Fibroblast of lung (primary cell): ENCODE measurements at regions not wholly inside any gene's neighbourhood (a gene's known extent, or its start where the extent isn't known, plus 50 kb on each side); places are given as distances from the start of the nearest gene placed in this dataset.

Experiments
- CTCF ChIP-seq, 2 donors: IDR thresholded peaks in 1 of 2; conservative IDR thresholded peaks in 1 of 2; 1 replicate in 1 of 2; 2 replicates in 1 of 2; pipeline ENCODE4 v1.5.1; 2011 to 2012; ENCODE audit warnings: low read length in 2 of 2, control low read depth in 1 of 2, inconsistent platforms in 1 of 2, low read depth in 1 of 2, mild to moderate bottlenecking in 1 of 2
- EZH2 ChIP-seq: IDR thresholded peaks from 2 replicates; pipeline ENCODE4 v1.5.1; 2012; ENCODE audit warnings: low read length, control low read depth, mild to moderate bottlenecking; ENCODE audit errors: missing control alignments

GRCh38 chr7:115191526-115191925 lies 269.6 kb downstream of the MDFIC start:
- TF ChIP-seq CTCF (conservative IDR thresholded peaks at IDR 0.05 in 1 of 2, IDR thresholded peaks at IDR 0.05 in 1 of 2; ENCODE audit: low read depth in 1 of 2, low read length in 2 of 2) (no peak), EZH2 (no peak)
